ENCODE measurements at regions not wholly inside any gene's neighbourhood (a gene's known extent, or its start where the extent isn't known, plus 50 kb on each side); places are given as distances from the start of the nearest gene placed in this dataset.
"Not testable (repeated sequence)": the region's sequence is repeated elsewhere in the genome, so short reads cannot be mapped to it uniquely, and the experiment has no call there.

- no peaks in the 10 kb centered on the region for H3K9me3 ChIP-seq
- peaks cover under 1% of the 10 kb centered on the region for H3K4me1 ChIP-seq (ENCODE audit: low read depth)
- TF ChIP-seq CTCF (IDR thresholded peaks at IDR 0.05): no peak
- intact Hi-C loops (cut with DNase I, micrococcal nuclease): no loop called here
- DNase-seq (no peak), ATAC-seq (no peak)
- H3K4me3 ChIP-seq: no peak overlapping the region
- no peaks in the 10 kb centered on the region for H3K36me3 ChIP-seq (ENCODE audit: low read depth)
These were observed 89.9 kb upstream of the SLC1A4 start for GRCh38 chr2:64899081-64899865.

- ATAC-seq; intact Hi-C loops (cut with DNase I, micrococcal nuclease): not testable (repeated sequence)
These were observed 89.3 kb upstream of the SLC1A4 start for GRCh38 chr2:64899876-64900275.

GRCh38 chr2:64904413-64905329 is 84.5 kb upstream of the SLC1A4 start:
- ATAC-seq (peak; percentile 7), DNase-seq (no peak)
- no peaks in the 10 kb centered on the region for H3K9me3 ChIP-seq
- peaks cover 17% of the 10 kb centered on the region for H3K4me1 ChIP-seq (ENCODE audit: low read depth)
- intact Hi-C loops (cut with DNase I, micrococcal nuclease): no loop called here
- TF ChIP-seq CTCF (IDR thresholded peaks at IDR 0.05): no peak
- H3K36me3 ChIP-seq (ENCODE audit: low read depth): no peaks in the 10 kb centered on the region
- no peak overlapping the region for H3K4me3 ChIP-seq

More at GRCh38 chr2:64899876-64900275, 89.3 kb upstream of the SLC1A4 start:
- H3K4me1 ChIP-seq (ENCODE audit: low read depth); H3K36me3 ChIP-seq (ENCODE audit: low read depth); H3K4me3 ChIP-seq; DNase-seq; H3K9me3 ChIP-seq: not testable (repeated sequence)

- Histone ChIP-seq H3K9me3 (no peaks in the 10 kb centered on the region), H3K4me1 (ENCODE audit: low read depth) (peaks cover 17% of the 10 kb centered on the region), H3K4me3 (no peak overlapping the region), H3K36me3 (ENCODE audit: low read depth) (no peaks in the 10 kb centered on the region)
- ATAC-seq (peak; percentile 71), DNase-seq (peak in 2 of 3 donors; percentile 45 to 50)
- intact Hi-C loops (cut with DNase I, micrococcal nuclease): no loop called here
- no peak for TF ChIP-seq CTCF (IDR thresholded peaks at IDR 0.05)
These were observed 83.7 kb upstream of the SLC1A4 start for GRCh38 chr2:64905338-64906024.

- no peaks in the 10 kb centered on the region for H3K36me3 ChIP-seq (ENCODE audit: low read depth)
- intact Hi-C loops (cut with DNase I, micrococcal nuclease): no loop called here
- no peak for TF ChIP-seq CTCF (IDR thresholded peaks at IDR 0.05)
- H3K9me3 ChIP-seq: no peaks in the 10 kb centered on the region
- peaks cover 17% of the 10 kb centered on the region for H3K4me1 ChIP-seq (ENCODE audit: low read depth)
- DNase-seq (no peak), ATAC-seq (peak; percentile 40)
- H3K4me3 ChIP-seq: no peak overlapping the region
These were observed 82.2 kb upstream of the SLC1A4 start for GRCh38 chr2:64906853-64907536.

Measured in mucosa of descending colon (tissue), 3 donors.